ENCODE measurements at regions not wholly inside any gene's neighbourhood (a gene's known extent, or its start where the extent isn't known, plus 50 kb on each side); places are given as distances from the start of the nearest gene placed in this dataset.

GRCh38 chr3:174776636-174777035 lies 82.5 kb upstream of the NAALADL2 start:
- TF ChIP-seq CTCF (IDR thresholded peaks at IDR 0.05) (no peak), USF2 (IDR thresholded peaks at IDR 0.05; ENCODE audit: borderline replicate concordance, low read depth, low read length) (no peak), GATA2 (CRISPR knock-in tag; IDR thresholded peaks at IDR 0.05) (no peak), GABPA (IDR thresholded peaks at IDR 0.05; ENCODE audit: low read depth) (no peak), REST (IDR thresholded peaks at IDR 0.05; ENCODE audit: low read depth, low read length) (no peak), TEAD4 (IDR thresholded peaks at IDR 0.05; ENCODE audit: borderline replicate concordance, insufficient read depth) (no peak)
